ENCODE measurements at regions not wholly inside any gene's neighbourhood (a gene's known extent, or its start where the extent isn't known, plus 50 kb on each side); places are given as distances from the start of the nearest gene placed in this dataset.

GRCh38 chr1:98420376-98421084 is 241.0 kb upstream of the SNX7 start:
- no peak for DNase-seq

DNA sequence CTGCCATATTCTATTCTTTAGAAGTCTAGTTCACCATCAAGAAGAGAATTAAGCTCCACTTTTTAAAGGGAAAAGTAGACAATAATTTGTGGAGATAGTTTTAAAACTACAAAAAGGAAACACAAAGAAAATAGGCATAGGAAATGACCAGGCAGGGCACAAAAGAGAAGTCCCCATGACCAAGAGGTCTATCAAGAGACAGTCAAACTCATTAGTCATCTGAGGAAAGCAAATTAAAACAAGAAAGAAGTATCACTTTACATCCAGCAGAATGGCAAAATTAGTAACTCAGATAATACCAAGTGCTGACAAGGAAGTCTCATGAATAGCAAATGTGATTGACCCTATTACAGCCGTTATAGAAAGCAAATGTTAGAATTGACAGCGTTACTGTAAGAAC is 243.7 kb upstream of the SNX7 start:
- DNase-seq: no peak

DNA sequence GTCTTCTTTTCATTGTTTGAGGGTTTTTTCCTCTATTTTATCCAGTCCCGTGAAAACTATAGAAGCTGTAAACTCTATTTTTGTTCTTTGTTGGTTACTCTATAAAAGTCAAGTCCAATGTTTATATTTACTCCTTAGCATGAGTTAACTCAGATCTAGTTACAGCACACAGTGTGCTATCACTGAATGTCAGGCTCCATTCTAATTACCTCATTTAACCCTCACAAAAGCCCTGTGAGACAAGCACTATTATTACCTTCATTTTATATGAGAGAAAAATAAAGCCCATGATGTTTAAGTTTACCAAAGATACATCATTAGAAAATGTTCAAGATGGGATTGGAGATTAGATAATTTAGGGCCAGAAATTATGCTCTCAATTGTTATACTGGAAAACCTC is 251.4 kb upstream of the SNX7 start:
- DNase-seq: no peak

- no peak for DNase-seq
Measured at GRCh38 chr1:98406352-98407088, 255.0 kb upstream of the SNX7 start.

DNA sequence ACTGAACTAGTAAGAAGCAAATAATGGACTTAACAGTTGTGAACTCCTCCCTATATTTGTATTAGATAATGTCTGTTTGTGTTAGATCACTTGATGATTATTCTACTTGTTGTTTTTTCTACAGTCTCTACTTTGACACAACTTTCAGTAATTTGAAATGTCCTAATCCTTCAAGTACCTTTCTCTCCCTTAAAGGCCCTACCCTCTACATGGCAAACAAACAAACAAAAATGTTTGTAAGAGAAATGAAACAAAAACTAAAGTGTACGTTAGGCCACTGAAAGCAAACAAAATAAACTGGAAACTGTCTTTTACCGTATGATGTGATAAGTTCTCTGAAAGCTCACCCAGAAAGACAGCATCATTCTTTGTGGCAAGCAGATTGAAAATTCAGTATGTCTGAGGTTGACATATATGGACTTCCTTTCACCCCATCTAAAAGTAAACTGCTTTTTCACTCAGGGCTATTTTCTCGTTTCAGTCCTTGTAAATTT is 255.9 kb upstream of the SNX7 start:
- no peak for DNase-seq

GRCh38 chr1:98404866-98405265 is 256.7 kb upstream of the SNX7 start:
- DNase-seq: no peak

DNA sequence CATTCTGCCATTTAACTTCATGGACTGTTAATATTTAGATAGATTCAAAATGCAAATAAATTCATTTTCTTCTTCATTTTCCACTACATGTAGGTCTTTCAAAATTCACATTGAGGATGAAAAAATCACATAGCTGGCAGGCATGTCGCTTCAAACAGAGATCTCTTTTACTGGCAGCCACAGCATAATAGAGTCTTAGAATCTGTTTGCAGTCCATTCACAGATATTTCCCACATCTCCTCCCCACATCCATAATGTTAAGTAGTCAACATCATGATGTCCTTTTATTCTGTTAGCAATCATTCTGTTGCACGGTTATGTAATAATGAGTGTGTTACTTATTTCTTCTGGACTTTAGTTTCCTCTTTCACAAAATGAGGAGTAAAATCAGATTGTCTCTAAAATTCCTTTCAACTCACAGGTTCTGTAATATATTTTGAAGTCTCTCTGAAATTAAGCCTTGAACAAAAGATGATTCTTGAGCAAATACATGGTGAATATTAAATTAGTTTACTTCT is 257.5 kb upstream of the SNX7 start:
- DNase-seq: no peak

DNA sequence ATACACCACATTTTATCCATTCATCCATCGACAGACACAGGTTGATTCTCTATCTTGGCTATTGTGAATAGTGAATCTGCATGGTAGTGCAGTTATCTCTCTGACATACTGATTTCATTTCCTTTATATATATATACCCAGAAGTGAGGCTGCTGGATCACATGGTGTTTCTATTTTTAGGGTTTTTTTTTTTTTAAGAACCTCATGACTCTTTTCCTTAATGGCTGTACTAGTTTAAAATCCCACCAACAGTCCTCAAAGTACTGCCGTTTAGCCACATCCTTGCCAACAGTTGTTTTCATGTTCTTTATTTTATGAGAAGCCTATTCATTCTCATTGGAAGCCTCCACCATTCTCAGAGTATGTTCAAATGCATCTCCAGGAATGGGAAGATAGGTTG is 258.7 kb upstream of the SNX7 start:
- no peak for DNase-seq

- DNase-seq: no peak
Measured at GRCh38 chr1:98400446-98400845, 261.1 kb upstream of the SNX7 start.

- DNase-seq: no peak
Measured at GRCh38 chr1:98399218-98399617, 262.3 kb upstream of the SNX7 start.

DNA sequence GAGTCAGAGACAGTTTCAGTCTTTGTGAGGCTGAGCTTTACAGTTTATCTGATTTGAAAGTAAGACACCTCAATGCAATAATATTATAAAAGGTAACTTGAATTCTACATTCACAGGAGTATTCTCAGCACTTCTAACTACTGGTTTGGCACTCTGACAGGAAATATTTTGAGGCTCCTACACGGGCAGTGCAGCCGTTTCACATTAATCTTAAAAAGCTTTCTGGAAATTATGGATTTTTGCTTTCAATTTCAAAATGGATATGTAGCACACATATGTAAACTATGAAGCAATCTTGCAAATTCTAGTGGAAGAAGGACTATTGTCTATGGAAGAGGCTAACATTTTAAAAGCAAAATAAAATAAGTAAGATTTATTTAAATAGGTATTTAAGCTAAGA is 262.9 kb upstream of the SNX7 start:
- no peak for DNase-seq

DNA sequence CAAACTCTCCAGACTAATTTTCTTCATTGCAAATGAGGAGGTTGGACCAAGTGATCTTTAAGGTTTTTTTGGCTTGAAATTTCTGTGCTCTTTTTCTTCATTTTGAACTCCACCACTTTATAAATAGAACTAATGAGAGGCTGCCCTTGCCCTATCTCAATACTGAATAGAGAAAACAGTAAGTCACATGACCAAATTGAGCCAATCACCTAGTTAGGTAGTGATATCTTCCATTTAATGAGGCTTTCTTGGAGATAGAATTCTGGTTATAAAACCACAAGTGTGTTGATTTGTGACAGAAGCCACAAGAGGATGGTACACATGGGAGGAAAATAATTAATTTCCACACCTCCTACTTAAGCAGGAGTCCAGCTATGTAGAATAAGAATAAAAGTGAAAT is 263.4 kb upstream of the SNX7 start:
- no peak for DNase-seq

DNA sequence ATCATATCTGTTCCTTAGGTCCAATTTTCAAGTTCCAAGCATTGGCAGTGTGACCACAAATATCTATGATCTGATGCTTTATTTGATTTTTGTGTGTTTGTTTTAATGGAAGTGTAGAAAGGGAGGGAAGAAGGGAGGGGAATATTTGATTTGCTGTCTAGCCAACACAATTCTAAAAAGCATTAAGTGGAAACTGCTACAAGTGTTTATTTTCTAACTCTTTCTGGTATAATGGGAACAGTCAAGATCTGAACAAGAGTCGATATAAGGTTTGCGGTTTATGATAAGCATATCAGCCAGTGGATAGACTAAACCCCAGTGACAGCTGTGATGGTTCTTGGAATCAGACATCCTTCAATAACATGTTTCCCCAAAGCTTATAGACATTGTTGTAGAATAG is 267.8 kb upstream of the SNX7 start:
- DNase-seq: no peak

- no peak for DNase-seq
Measured at GRCh38 chr1:98391175-98391574, 270.3 kb upstream of the SNX7 start.

- DNase-seq: no peak
Measured at GRCh38 chr1:98389809-98390208, 271.7 kb upstream of the SNX7 start.

- no peak for DNase-seq
Measured at GRCh38 chr1:98388441-98388840, 273.1 kb upstream of the SNX7 start.

- no peak for DNase-seq
Measured at GRCh38 chr1:98387701-98388100, 273.8 kb upstream of the SNX7 start.

DNA sequence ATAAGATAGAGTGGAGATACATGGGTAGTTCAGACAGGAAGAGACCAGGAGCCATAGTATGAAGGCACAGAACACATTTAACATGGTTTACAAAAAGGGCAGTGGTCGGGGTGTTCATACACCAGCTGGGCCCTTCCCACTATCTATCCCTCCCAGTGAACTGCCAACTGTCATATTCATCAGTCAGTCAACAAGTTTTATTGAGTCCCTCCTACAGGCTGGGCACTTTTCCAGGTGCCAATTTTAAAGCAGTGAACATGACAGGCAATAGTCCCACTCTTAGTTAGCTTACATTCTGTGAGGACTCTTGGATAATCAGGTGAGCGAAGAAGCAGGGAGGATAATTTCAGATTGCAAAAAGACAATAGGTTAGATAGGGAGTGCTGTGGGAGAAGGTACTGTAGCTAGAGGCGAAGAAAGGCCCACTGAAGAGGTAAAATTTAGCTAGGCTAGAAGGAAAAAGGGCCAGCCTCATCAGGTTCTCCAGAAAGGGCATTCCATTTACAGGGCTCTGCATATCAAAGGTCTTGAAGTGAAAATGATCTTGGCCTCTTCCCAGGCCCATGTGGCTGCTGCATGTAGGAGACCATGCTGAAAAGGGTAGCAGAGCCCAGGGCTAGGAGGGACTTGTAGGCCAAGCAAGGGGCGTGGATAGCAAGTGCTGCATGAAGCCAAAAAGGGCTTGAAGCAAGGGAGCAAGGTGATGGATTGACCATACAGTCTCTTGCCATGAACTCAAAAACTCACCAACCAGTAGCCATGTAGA is 274.7 kb upstream of the SNX7 start:
- peak; percentile 2 for DNase-seq

- no peak for DNase-seq
Measured at GRCh38 chr1:98385652-98386051, 275.9 kb upstream of the SNX7 start.

DNA sequence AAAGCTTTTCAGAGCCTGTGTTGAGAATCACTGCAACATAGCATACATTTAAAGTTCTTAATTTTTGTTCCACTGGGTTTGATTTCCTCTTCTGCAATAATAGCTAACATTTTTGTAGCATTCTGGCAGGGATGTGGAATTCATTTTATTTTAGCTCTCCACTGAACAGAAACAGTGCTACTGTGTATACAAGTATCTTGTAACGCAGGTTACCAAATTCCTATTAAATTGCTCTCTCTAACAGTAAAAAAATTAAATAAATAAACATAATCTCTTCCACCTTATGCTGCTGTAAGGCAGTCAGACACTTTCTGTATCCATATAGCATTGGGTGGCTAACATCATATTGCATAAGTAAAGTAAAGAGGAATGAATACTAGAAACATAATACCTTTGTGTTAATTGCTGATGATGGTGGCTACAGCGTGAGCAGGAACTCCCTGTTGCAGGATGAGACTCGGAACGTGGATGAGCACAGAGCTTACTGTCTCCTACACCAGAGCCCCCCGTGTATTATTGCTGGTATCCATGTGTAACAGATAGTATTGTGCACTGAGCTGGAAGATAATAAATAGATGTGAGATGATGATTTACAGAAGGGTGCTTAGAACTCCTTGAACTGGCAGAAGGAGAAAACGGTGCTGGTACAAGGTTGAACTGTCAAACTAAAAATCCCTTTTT is 276.9 kb upstream of the SNX7 start:
- peak; percentile 28 for DNase-seq

GRCh38 chr1:98382986-98383740 is 278.4 kb upstream of the SNX7 start:
- DNase-seq: no peak

GRCh38 chr1:98382586-98382985 is 278.9 kb upstream of the SNX7 start:
- no peak for DNase-seq
